ENCODE measurements at regions not wholly inside any gene's neighbourhood (a gene's known extent, or its start where the extent isn't known, plus 50 kb on each side); places are given as distances from the start of the nearest gene placed in this dataset.

- TF ChIP-seq AFF4 (CRISPR knock-in tag; IDR thresholded peaks at IDR 0.05) (no peak; the same call in 1 of the 2 replicates), FOS (IDR thresholded peaks at IDR 0.05; ENCODE audit: extremely low read depth, insufficient read length) (no peak), THAP7 (CRISPR knock-in tag; IDR thresholded peaks at IDR 0.05) (no peak), ZBTB5 (IDR thresholded peaks at IDR 0.05) (no peak), ZNF165 (CRISPR knock-in tag; IDR thresholded peaks at IDR 0.05; ENCODE audit: borderline replicate concordance) (no peak)
These were observed 261.2 kb upstream of the ANKRD55 start (continued) for GRCh38 chr5:56494300-56494731.

Measured in K562 (cell line).